Jurkat, Clone E6-1 (cell line): ENCODE measurements at regions not wholly inside any gene's neighbourhood (a gene's known extent, or its start where the extent isn't known, plus 50 kb on each side); places are given as distances from the start of the nearest gene placed in this dataset.
"Not testable (repeated sequence)": the region's sequence is repeated elsewhere in the genome, so short reads cannot be mapped to it uniquely, and the experiment has no call there.

Source experiments
- DNase-seq: peaks from one replicate; pipeline ENCODE4 v3.0.0-alpha.2; 2011; ENCODE audit warnings: low read depth, low spot score
- H3K4me3 ChIP-seq: 2 replicates; pipeline ENCODE4 v1.5.1; 2011; ENCODE audit warnings: mild to moderate bottlenecking, low read length, control low read depth, moderate library complexity

- DNase-seq, result no peak
These were observed 199.7 kb upstream of the ATXN7L3B start for GRCh38 chr12:74337951-74338350.

DNA sequence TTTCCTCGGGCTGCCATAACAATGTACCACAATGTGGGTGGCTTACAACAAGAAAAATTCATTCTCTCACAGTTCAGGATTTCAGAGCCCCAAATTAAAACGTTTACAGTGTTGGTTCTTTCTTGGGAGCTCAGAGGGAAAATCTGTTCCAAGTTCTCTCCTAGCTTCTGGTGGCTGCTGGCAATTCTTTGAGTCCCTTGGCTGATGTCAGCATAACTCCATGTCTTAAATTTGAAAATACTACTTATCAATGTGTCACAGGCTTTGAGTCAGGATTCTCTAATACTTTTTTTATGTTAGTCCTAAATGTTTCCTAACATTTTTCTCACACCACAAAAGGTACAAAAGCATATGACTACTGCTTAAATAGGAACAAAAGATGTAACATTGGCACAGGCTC lies 198.4 kb upstream of the ATXN7L3B start:
- DNase-seq, result no peak
- H3K4me3 ChIP-seq, result no peak overlapping the region

More at GRCh38 chr12:74337951-74338350, 199.7 kb upstream of the ATXN7L3B start:
- no peak overlapping the region for H3K4me3 ChIP-seq

- DNase-seq, result no peak
These were observed 187.7 kb upstream of the ATXN7L3B start for GRCh38 chr12:74349925-74350324.

GRCh38 chr12:74365178-74365964 lies 172.3 kb upstream of the ATXN7L3B start:
- peak; percentile 39 for DNase-seq
- no peak overlapping the region for H3K4me3 ChIP-seq

More at GRCh38 chr12:74349925-74350324, 187.7 kb upstream of the ATXN7L3B start:
- H3K4me3 ChIP-seq, result no peak overlapping the region

DNA sequence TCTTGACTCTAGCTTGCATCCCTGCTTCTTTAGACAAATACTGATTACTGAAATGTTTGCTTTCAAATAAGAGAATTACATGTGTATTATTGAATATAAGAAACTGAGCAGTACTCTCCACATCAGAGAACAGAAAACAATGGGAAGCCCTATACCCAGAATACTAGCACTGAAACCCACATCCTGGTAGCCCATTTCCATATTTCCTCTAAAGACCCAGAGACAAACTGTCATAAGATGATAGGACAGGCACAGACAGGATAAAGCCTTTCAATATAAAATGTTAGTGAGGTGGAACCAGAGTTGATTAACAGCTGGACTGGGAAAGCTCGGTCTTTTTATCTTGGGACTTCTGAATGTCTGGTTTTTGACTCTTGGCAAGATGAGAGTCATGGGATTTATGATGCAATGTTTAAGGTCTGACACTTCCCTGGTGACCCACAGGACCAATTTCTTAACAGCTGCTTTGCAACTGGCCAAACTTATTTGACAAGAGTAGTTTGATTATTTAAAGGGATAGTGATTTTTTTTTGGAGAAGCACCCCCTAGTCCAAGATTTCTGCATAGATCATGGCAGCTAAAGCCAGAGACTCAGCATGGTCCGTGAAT lies 166.9 kb upstream of the ATXN7L3B start:
- H3K4me3 ChIP-seq, result no peak overlapping the region
- no peak for DNase-seq

GRCh38 chr12:74379114-74379513 lies 158.5 kb upstream of the ATXN7L3B start:
- DNase-seq, result no peak
- no peak overlapping the region for H3K4me3 ChIP-seq

- H3K4me3 ChIP-seq, result no peak overlapping the region
- no peak for DNase-seq
These were observed 155.7 kb upstream of the ATXN7L3B start for GRCh38 chr12:74381958-74382357.

- no peak for DNase-seq
- no peak overlapping the region for H3K4me3 ChIP-seq
These were observed 154.7 kb upstream of the ATXN7L3B start for GRCh38 chr12:74382983-74383382.

GRCh38 chr12:74391283-74391682 lies 146.4 kb upstream of the ATXN7L3B start:
- H3K4me3 ChIP-seq, result no peak overlapping the region
- DNase-seq, result no peak

GRCh38 chr12:74393272-74393671 lies 144.4 kb upstream of the ATXN7L3B start:
- H3K4me3 ChIP-seq, result no peak overlapping the region
- DNase-seq, result no peak

- H3K4me3 ChIP-seq, result no peak overlapping the region
- DNase-seq, result no peak
These were observed 143.0 kb upstream of the ATXN7L3B start for GRCh38 chr12:74394647-74395046.

DNA sequence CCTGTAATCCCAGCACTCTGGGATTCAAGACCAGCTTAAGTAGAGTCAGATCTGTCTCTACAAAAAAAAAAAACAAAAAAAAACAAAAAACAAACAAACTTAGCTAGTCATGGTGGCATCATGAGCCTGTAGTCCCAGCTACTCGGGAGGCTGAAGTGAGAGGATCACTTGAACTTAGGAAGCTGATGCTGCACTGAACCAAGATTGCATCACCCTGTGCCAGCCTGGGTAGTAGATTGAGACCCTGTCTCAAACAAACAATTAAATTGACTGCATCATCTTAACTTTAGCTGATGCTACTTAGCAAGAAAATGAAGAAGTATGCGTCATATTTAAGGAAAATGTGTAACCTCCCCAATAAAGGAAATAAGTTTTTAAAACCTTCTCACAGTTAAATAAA lies 136.6 kb upstream of the ATXN7L3B start:
- DNase-seq, result no peak
- H3K4me3 ChIP-seq, result no peak overlapping the region

DNA sequence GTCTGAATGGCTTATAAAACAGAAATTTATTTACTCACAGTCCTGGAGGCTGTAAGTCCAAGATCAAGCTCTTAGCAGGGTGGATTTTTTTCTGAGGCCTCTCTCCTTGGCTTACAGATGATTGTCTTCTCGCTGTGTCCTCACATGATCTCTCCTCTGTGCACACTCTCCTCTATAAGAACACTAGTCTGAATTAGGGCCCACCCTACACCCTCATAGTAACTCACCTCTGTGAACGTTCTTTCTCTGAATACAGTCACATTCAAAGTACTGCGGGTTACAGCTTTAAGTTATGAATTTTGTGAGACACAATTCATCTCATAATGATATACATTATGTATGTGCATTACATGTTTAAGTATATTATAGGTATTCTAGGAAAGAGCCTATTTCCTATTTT lies 135.7 kb upstream of the ATXN7L3B start:
- DNase-seq, result no peak

DNA sequence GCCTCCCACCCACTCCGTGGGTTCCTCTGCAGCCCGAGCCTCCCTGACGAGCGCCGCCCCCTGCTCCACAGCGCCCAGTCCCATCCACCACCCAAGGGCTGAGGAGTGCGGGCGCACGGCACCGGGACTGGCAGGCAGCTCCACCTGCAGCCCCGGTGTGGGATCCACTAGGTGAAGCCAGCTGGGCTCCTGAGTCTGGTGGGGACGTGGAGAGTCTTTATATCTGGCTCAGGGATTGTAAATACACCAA lies 134.5 kb upstream of the ATXN7L3B start:
- not testable (repeated sequence) for H3K4me3 ChIP-seq, DNase-seq

More for the DNA sequence above, 135.7 kb upstream of the ATXN7L3B start:
- H3K4me3 ChIP-seq, result no peak overlapping the region

DNA sequence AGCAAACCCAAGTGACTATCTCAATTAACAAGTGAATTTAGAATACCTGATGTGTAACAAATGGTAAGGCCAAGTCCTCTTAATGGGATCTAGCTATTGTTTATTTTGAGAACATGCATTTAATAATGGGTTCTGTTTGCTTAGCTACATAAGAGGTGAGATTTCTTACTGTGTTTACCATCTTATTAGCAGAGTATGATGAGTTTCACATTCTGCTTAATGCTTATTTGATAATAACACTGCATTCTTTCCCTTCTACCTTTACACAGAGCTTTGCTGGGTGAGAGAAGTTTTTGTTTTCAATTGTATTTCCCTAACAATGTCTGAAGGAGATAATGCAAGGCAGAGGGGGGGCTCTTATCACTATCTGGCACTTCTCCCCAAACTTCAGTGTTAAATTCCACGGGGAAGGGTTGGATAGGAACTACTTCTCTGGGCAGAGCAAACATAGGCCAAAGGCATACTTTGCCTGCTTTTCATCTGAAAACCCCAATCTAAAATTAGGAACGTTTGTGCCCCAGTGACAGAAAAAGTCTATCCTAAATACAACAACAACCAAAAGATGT lies 129.0 kb upstream of the ATXN7L3B start:
- no peak for DNase-seq
- no peak overlapping the region for H3K4me3 ChIP-seq

- no peak overlapping the region for H3K4me3 ChIP-seq
- DNase-seq, result peak; percentile 10
These were observed 124.9 kb upstream of the ATXN7L3B start for GRCh38 chr12:74412606-74413230.

GRCh38 chr12:74415633-74416032 lies 122.0 kb upstream of the ATXN7L3B start:
- no peak overlapping the region for H3K4me3 ChIP-seq
- DNase-seq, result peak; percentile 16

DNA sequence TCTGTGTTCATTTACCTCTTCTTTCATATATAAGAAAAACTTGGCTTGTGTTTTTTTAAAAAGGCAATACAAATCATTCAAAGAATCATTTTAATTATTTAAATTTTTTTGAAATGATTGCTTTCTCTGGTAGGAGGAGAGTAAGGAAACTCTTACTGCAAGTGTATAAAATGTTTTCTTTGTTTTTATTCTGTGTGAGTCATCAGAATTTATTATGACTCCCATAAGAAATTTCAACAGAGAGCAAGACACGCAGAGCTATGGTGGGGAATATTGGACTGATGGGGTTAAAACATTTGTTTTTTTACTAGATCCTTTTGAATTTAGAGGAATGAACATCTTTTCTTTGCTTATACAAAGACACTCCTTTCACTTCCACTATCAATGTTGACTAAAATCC lies 119.1 kb upstream of the ATXN7L3B start:
- no peak overlapping the region for H3K4me3 ChIP-seq
- no peak for DNase-seq

DNA sequence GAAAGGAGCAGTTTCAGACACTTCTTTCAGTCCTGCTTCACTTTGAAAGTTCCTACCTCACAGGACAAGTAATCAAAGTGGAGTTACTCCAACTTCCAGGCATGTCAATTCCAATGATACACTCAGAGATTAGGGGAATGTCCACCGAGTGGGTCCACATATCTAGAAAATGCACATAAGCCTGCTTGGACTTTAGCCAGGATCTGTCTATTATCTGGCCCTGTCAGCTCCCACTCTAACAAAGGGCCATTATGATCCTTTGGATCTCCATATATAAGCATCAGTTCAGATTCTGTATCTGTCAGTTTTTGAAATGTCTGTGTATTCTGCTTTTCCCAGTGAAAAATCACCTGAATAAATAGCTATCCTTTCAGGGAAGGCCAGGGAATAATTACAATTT lies 112.9 kb upstream of the ATXN7L3B start:
- H3K4me3 ChIP-seq, result no peak overlapping the region

DNA sequence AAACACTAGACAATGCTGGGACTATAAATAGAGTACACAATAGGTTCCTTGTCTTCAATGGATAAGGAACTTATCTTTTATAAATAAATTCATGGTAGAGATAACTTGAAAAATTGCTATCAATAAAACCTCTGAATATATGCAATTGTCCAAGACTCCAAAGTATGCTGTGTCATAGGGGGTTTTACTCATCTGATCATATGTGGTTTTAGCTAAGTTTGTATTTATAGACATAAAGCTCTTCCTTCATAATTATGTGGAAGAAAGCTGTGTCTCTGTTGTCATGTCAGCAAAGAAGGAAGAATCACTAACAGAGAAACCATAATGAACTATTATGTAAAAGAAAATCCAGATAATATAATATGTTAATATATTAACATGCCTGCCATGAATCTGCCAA lies 111.5 kb upstream of the ATXN7L3B start:
- no peak overlapping the region for H3K4me3 ChIP-seq
- no peak for DNase-seq

More for the DNA sequence above, 112.9 kb upstream of the ATXN7L3B start:
- no peak for DNase-seq
